Karpas-422 (cell line): ENCODE measurements at regions not wholly inside any gene's neighbourhood (a gene's known extent, or its start where the extent isn't known, plus 50 kb on each side); places are given as distances from the start of the nearest gene placed in this dataset.

Experiments
- DNase-seq: peaks from one replicate; pipeline ENCODE4 v3.0.0-alpha.2; 2015
- H2AFZ ChIP-seq: fragments of 200-600 bp; sonication (generic); 2 replicates; pipeline ENCODE4 v1.6.1; 2014; ENCODE audit warnings: antibody characterized with exemption, low read length, mixed read lengths
- H3K27ac ChIP-seq: fragments of 200-600 bp; sonication (generic); 2 replicates; pipeline ENCODE4 v1.5.1; 2014; ENCODE audit warnings: mild to moderate bottlenecking, low read length, moderate library complexity
- H3K27me3 ChIP-seq: fragments of 200-600 bp; sonication (generic); 2 replicates; pipeline ENCODE4 v1.6.1; 2014; ENCODE audit warnings: low read length, mixed read lengths
- H3K36me3 ChIP-seq: fragments of 200-600 bp; sonication (generic); 2 replicates; pipeline ENCODE4 v1.6.1; 2014; ENCODE audit warnings: low read length, mixed read lengths; ENCODE audit not compliant: insufficient read depth
- H3K4me1 ChIP-seq: fragments of 200-600 bp; sonication (generic); 2 replicates; pipeline ENCODE4 v1.6.1; 2014; ENCODE audit warnings: mild to moderate bottlenecking, low read length, mixed read lengths
- H3K4me2 ChIP-seq: fragments of 200-600 bp; sonication (generic); 2 replicates; pipeline ENCODE4 v1.6.1; 2014; ENCODE audit warnings: low read length, low read depth, mild to moderate bottlenecking; ENCODE audit not compliant: poor library complexity, severe bottlenecking
- H3K4me3 ChIP-seq: fragments of 200-600 bp; sonication (generic); 2 replicates; pipeline ENCODE4 v1.5.1; 2014; ENCODE audit warnings: mild to moderate bottlenecking, antibody characterized with exemption, low read length, mixed read lengths
- H3K79me2 ChIP-seq: fragments of 200-600 bp; sonication (generic); 2 replicates; pipeline ENCODE4 v1.6.1; 2014; ENCODE audit warnings: mild to moderate bottlenecking, low read length, mixed read lengths
- H3K9ac ChIP-seq: fragments of 200-600 bp; sonication (generic); 2 replicates; pipeline ENCODE4 v1.6.0; 2014; ENCODE audit warnings: low read length
- H3K9me2 ChIP-seq: fragments of 200-600 bp; sonication (generic), shearing (Covaris generic); replicated peaks from 2 replicates; pipeline ENCODE4 v1.6.0; 2014; ENCODE audit warnings: mild to moderate bottlenecking, low read length, moderate library complexity; ENCODE audit not compliant: insufficient read depth
- H3K9me3 ChIP-seq: fragments of 300-700, 200-600 bp; sonication (generic); 2 replicates; pipeline ENCODE4 v1.6.1; 2014; ENCODE audit warnings: low read length, mixed read lengths
- H4K20me1 ChIP-seq: fragments of 200-600 bp; sonication (generic); 2 replicates; pipeline ENCODE4 v1.6.1; 2014; ENCODE audit warnings: mild to moderate bottlenecking, antibody characterized with exemption, low read length, low read depth; ENCODE audit not compliant: insufficient read depth

DNA sequence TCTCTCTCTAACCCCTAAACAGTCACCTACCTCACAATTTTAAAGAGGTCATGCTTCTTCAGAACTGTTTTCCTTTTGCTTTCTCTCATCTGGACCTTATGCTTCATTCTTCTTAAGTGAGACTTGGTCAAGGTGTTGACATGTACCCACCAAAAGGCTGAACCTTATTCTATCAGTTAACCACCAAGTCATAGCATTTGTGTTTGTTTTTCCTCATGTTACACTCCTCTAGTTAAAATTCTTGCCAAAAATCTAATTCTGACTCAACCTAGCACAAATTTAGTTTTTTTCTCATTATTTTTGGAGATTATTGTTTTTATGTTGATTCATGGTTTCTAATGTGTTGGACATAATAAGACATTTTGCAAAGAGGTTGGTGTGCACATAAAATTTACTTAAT is 578.6 kb downstream of the SLC16A7 start:
- no peaks in the 10 kb centered on the region for H3K4me1 ChIP-seq
- no peaks in the 10 kb centered on the region for H3K36me3 ChIP-seq
- no peaks in the 10 kb centered on the region for H3K27me3 ChIP-seq
- no peak overlapping the region for H3K4me2 ChIP-seq
- H3K4me3 ChIP-seq, result no peak overlapping the region
- H2AFZ ChIP-seq, result no peak overlapping the region
- H3K9me2 ChIP-seq, result no peaks in the 10 kb centered on the region
- no peak overlapping the region for H3K9ac ChIP-seq
- H4K20me1 ChIP-seq, result no peaks in the 10 kb centered on the region
- no peaks in the 10 kb centered on the region for H3K9me3 ChIP-seq
- no peak overlapping the region for H3K27ac ChIP-seq
- H3K79me2 ChIP-seq, result no peaks in the 10 kb centered on the region
- no peak for DNase-seq

DNA sequence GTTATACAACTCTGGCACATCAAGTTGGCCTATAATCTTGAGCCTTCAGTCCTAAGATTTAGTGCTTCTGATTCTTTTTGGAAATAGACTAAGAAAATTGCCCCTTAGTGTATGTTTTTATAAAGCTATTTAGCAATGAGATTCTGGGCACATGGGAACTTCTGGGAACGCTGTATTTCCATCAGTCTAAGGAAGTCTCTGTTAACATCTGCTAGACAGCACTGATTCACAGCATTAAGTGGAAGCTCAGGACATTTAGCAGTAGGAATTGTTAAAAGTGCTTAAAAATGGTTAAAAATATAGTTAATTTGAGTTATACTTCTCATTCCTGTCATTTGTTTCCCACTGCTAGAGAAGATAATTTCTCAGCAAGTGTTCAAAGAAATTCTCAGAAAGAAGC is 579.1 kb downstream of the SLC16A7 start:
- Histone ChIP-seq H2AFZ (no peak overlapping the region), H3K36me3 (no peaks in the 10 kb centered on the region), H3K79me2 (no peaks in the 10 kb centered on the region), H3K27me3 (no peaks in the 10 kb centered on the region), H3K9me2 (no peaks in the 10 kb centered on the region), H3K4me1 (no peaks in the 10 kb centered on the region), H4K20me1 (no peaks in the 10 kb centered on the region), H3K27ac (no peak overlapping the region), H3K4me2 (no peak overlapping the region), H3K4me3 (no peak overlapping the region), H3K9ac (no peak overlapping the region), H3K9me3 (no peaks in the 10 kb centered on the region)
- no peak for DNase-seq

DNA sequence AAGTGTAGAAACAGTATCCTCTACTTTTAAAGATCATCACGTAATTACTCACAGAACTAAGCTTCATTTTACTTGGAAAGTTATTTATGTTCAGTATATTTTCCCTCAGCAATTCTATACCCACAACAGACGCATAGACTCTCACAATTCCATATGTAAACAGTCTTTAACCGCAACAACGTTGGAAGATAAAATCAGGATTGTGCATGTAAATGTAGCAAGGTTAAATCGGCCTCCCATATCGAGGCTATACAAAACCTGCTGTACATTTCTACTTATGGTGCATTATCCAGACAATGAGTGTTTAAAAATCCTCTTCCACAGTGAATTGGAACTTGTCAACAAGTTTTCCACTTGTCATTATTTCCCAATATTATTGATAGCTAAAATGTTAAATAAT is 581.1 kb downstream of the SLC16A7 start:
- Histone ChIP-seq H3K36me3 (no peaks in the 10 kb centered on the region), H3K4me3 (no peak overlapping the region), H3K9me3 (no peaks in the 10 kb centered on the region), H4K20me1 (no peaks in the 10 kb centered on the region), H3K4me2 (no peak overlapping the region), H3K9me2 (no peaks in the 10 kb centered on the region), H3K27ac (no peak overlapping the region), H3K79me2 (no peaks in the 10 kb centered on the region), H3K27me3 (no peaks in the 10 kb centered on the region), H2AFZ (no peak overlapping the region), H3K4me1 (no peaks in the 10 kb centered on the region), H3K9ac (no peak overlapping the region)
- no peak for DNase-seq

DNA sequence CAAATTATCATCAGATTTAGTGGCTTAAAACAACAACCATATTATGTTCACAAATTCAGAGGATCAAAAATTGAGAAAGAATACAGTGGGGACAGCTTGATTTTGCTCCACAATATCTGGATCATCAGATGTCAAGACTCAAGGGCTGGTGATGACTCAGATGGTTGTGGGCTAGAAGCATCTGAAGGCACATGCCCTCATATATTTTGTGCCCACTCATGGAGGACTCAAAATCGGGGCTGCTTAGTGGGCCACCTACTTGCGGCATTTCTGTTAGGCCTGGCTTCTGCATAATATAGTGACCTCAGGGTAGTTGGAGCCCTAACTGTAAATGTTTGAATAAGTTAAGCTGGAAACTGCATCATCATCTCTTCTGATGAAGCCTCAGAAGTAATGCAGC is 584.5 kb downstream of the SLC16A7 start:
- DNase-seq, result no peak
- no peak overlapping the region for H3K27ac ChIP-seq
- no peaks in the 10 kb centered on the region for H3K9me3 ChIP-seq
- H2AFZ ChIP-seq, result no peak overlapping the region
- no peak overlapping the region for H3K4me2 ChIP-seq
- H3K4me1 ChIP-seq, result no peaks in the 10 kb centered on the region
- no peak overlapping the region for H3K9ac ChIP-seq
- H3K9me2 ChIP-seq, result no peaks in the 10 kb centered on the region
- no peaks in the 10 kb centered on the region for H4K20me1 ChIP-seq
- H3K27me3 ChIP-seq, result no peaks in the 10 kb centered on the region
- no peak overlapping the region for H3K4me3 ChIP-seq
- H3K36me3 ChIP-seq, result no peaks in the 10 kb centered on the region
- H3K79me2 ChIP-seq, result no peaks in the 10 kb centered on the region

DNA sequence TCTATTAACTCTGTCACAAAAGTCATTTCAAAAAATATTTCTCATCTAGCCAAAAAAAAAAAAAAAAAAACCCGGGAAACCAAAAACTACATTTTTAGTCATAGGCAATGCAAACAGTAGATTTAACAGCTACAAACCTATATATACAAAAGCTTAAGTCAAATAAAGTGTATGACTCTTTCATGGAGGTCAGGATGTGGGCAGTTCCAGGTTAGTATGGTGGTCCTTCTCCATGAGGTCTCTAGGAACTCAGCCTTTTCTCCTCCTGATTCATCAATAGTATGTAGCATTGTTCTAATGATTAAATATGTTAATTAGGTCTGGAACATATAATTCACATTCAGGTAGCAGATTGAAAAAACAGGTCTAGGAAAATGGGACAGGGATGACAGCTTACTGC is 586.5 kb downstream of the SLC16A7 start:
- no peaks in the 10 kb centered on the region for H3K27me3 ChIP-seq
- no peaks in the 10 kb centered on the region for H3K9me2 ChIP-seq
- H2AFZ ChIP-seq, result no peak overlapping the region
- no peak overlapping the region for H3K4me3 ChIP-seq
- H3K36me3 ChIP-seq, result no peaks in the 10 kb centered on the region
- H3K27ac ChIP-seq, result no peak overlapping the region
- H3K4me2 ChIP-seq, result no peak overlapping the region
- no peaks in the 10 kb centered on the region for H3K4me1 ChIP-seq
- H4K20me1 ChIP-seq, result no peaks in the 10 kb centered on the region
- no peak overlapping the region for H3K9ac ChIP-seq
- no peaks in the 10 kb centered on the region for H3K79me2 ChIP-seq
- no peak for DNase-seq
- H3K9me3 ChIP-seq, result no peaks in the 10 kb centered on the region

DNA sequence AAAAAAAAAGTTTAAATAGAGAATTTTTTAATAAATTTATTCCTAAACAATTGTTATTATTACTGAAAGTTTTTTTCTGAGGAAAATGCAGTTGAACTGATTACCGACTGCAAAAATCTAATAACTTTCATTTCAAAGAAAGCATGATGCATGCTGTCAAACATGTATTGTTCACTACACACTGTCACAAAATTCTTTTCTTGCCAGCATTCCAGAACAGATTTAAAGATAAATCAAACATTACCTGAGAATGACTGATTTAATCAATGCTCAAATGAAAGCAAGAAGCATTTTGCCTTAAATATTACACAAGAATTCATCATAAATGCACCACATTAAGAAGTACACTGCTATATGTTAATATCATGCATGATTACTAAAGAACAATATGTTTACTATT is 588.3 kb downstream of the SLC16A7 start:
- H3K9me2 ChIP-seq, result no peaks in the 10 kb centered on the region
- no peaks in the 10 kb centered on the region for H3K27me3 ChIP-seq
- H3K9me3 ChIP-seq, result peaks cover 3% of the 10 kb centered on the region; the same call in 1 of the 2 replicates
- no peaks in the 10 kb centered on the region for H3K36me3 ChIP-seq
- no peak overlapping the region for H3K9ac ChIP-seq
- no peak overlapping the region for H2AFZ ChIP-seq
- H4K20me1 ChIP-seq, result no peaks in the 10 kb centered on the region
- no peak overlapping the region for H3K4me2 ChIP-seq
- no peaks in the 10 kb centered on the region for H3K79me2 ChIP-seq
- H3K4me3 ChIP-seq, result no peak overlapping the region
- no peak overlapping the region for H3K27ac ChIP-seq
- DNase-seq, result no peak
- no peaks in the 10 kb centered on the region for H3K4me1 ChIP-seq

DNA sequence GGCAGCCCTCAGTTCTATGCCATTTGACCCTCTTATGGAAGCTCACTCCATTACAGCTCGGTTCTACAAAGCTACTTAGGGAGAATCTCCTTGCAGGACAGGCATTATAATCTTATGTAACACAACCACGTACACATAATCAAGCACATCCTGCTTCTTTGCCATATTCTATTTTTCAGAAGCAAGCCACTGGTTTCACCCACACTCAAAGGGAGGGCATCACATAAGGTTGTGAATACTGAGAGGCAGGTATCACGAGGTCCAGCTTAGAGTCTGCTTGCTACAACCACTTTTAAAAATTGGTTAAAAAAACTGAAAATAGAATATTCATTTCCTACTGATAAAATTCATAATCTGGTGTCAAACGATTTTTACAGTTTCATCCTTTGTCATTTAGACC is 589.2 kb downstream of the SLC16A7 start:
- peaks cover 3% of the 10 kb centered on the region; the same call in 1 of the 2 replicates for H3K9me3 ChIP-seq
- H3K4me1 ChIP-seq, result no peaks in the 10 kb centered on the region
- no peaks in the 10 kb centered on the region for H3K36me3 ChIP-seq
- no peak overlapping the region for H3K4me3 ChIP-seq
- H3K27me3 ChIP-seq, result no peaks in the 10 kb centered on the region
- no peak overlapping the region for H3K9ac ChIP-seq
- no peak for DNase-seq
- no peak overlapping the region for H2AFZ ChIP-seq
- no peaks in the 10 kb centered on the region for H3K79me2 ChIP-seq
- no peaks in the 10 kb centered on the region for H3K9me2 ChIP-seq
- H3K27ac ChIP-seq, result no peak overlapping the region
- no peak overlapping the region for H3K4me2 ChIP-seq
- no peaks in the 10 kb centered on the region for H4K20me1 ChIP-seq

DNA sequence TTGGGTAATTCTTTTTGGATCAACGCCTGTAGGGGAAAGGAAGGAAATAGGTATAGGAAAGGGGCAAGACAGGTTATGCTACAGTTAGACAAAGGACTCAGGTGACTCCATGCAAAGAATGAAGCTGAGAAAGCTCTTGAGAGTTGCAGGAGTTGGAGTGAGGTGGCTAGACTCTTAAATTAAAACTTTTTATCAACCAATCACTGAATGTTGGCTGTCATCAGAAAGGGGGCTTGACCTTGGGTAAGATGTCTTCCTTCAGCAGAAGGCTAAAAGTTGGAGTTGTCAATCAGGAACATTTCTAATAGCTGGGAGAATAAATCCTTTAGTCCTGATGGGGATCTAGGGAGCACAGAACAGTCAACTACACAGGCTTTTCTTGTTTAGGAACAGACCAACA is 595.4 kb downstream of the SLC16A7 start:
- H3K36me3 ChIP-seq, result no peaks in the 10 kb centered on the region
- H3K27ac ChIP-seq, result no peak overlapping the region
- no peaks in the 10 kb centered on the region for H3K9me2 ChIP-seq
- H4K20me1 ChIP-seq, result no peaks in the 10 kb centered on the region
- DNase-seq, result no peak
- H3K9ac ChIP-seq, result no peak overlapping the region
- H3K9me3 ChIP-seq, result peaks cover 3% of the 10 kb centered on the region; the same call in 1 of the 2 replicates
- H3K4me1 ChIP-seq, result no peaks in the 10 kb centered on the region
- no peak overlapping the region for H3K4me3 ChIP-seq
- no peak overlapping the region for H2AFZ ChIP-seq
- no peaks in the 10 kb centered on the region for H3K27me3 ChIP-seq
- no peaks in the 10 kb centered on the region for H3K79me2 ChIP-seq
- H3K4me2 ChIP-seq, result no peak overlapping the region
